Epithelial cell of proximal tubule (primary cell): ENCODE measurements at regions not wholly inside any gene's neighbourhood (a gene's known extent, or its start where the extent isn't known, plus 50 kb on each side); places are given as distances from the start of the nearest gene placed in this dataset.
A peak's percentile ranks its signal among the peaks of the same experiment; 100 is the strongest.

Source experiments
- DNase-seq: peaks from one replicate; pipeline ENCODE4 v3.0.0-alpha.2; 2011; ENCODE audit warnings: low read depth
- H3K4me3 ChIP-seq: 2 replicates; pipeline ENCODE4 v1.5.1; 2011; ENCODE audit warnings: low read depth, mild to moderate bottlenecking, low read length
- CTCF ChIP-seq: conservative IDR thresholded peaks from 2 replicates; pipeline ENCODE4 v1.5.1; 2012; ENCODE audit warnings: low read depth, mild to moderate bottlenecking, low read length

- H3K4me3 ChIP-seq = no peak overlapping the region
- no peak for DNase-seq
- TF ChIP-seq CTCF = no peak
Observed at GRCh38 chr2:181193550-181193949, 213.1 kb downstream of the UBE2E3 start.

- H3K4me3 ChIP-seq = no peak overlapping the region
- no peak for DNase-seq
- TF ChIP-seq CTCF = no peak
Observed at GRCh38 chr2:181196401-181196800, 216.0 kb downstream of the UBE2E3 start.

- no peak for DNase-seq
- TF ChIP-seq CTCF = no peak
Observed at GRCh38 chr2:181197140-181197760, 216.8 kb downstream of the UBE2E3 start.

GRCh38 chr2:181198183-181198864 is 217.9 kb downstream of the UBE2E3 start:
- no peak for DNase-seq
- no peak for TF ChIP-seq CTCF
- H3K4me3 ChIP-seq = no peak overlapping the region

More at GRCh38 chr2:181197140-181197760, 216.8 kb downstream of the UBE2E3 start:
- no peak overlapping the region for H3K4me3 ChIP-seq

GRCh38 chr2:181203412-181203811 is 223.0 kb downstream of the UBE2E3 start:
- H3K4me3 ChIP-seq = no peak overlapping the region
- TF ChIP-seq CTCF = no peak
- DNase-seq = peak; percentile 56

- TF ChIP-seq CTCF = no peak
- H3K4me3 ChIP-seq = no peak overlapping the region
- no peak for DNase-seq
Observed at GRCh38 chr2:181203916-181204315, 223.5 kb downstream of the UBE2E3 start.

- no peak for DNase-seq
- no peak for TF ChIP-seq CTCF
- no peak overlapping the region for H3K4me3 ChIP-seq
Observed at GRCh38 chr2:181218401-181218821, 238.0 kb downstream of the UBE2E3 start.
